ENCODE measurements at regions not wholly inside any gene's neighbourhood (a gene's known extent, or its start where the extent isn't known, plus 50 kb on each side); places are given as distances from the start of the nearest gene placed in this dataset.

GRCh38 chr3:65173841-65174240 lies 486.0 kb upstream of the ADAMTS9 start:
- DNase-seq: no peak
- ATAC-seq (replicated peaks): no peak
- Mint-ChIP-seq H3K4me1 (no peaks in the 10 kb centered on the region), H3K27me3 (no peaks in the 10 kb centered on the region), H3K27ac (no peak overlapping the region), H3K36me3 (no peaks in the 10 kb centered on the region), H3K4me3 (no peak overlapping the region), H3K9me3 (peaks cover 5% of the 10 kb centered on the region in 2 donors)

DNA sequence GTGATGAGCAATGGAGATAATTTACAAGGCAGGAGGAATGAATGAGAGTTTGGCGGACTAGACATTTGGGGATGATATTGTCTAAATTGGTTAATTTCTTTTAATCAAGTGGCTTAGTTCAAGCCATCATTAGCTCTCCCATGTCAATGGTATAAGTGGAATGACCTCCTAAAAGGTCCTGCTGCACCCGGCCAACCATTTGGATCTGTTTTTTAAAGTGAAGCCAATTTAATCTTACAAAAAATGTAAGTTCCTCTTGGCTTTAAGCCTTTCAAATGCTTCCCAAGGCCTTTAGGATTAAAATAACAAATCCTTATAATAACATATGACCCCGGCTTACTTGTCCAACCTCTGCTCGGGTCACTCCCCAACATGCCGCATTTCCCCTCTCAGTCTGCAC lies 484.4 kb upstream of the ADAMTS9 start:
- Mint-ChIP-seq H3K4me3 (no peak overlapping the region), H3K9me3 (peaks cover 5% of the 10 kb centered on the region in 2 donors), H3K36me3 (no peaks in the 10 kb centered on the region), H3K4me1 (no peaks in the 10 kb centered on the region), H3K27ac (no peak overlapping the region), H3K27me3 (no peaks in the 10 kb centered on the region)
- DNase-seq (no peak), ATAC-seq (replicated peaks) (no peak)

GRCh38 chr3:65170390-65171042 lies 482.7 kb upstream of the ADAMTS9 start:
- no peak overlapping the region for H3K27ac Mint-ChIP-seq
- H3K4me3 Mint-ChIP-seq: no peak overlapping the region
- H3K4me1 Mint-ChIP-seq: no peaks in the 10 kb centered on the region
- H3K36me3 Mint-ChIP-seq: no peaks in the 10 kb centered on the region
- no peaks in the 10 kb centered on the region for H3K27me3 Mint-ChIP-seq
- DNase-seq (no peak), ATAC-seq (replicated peaks) (no peak)
- H3K9me3 Mint-ChIP-seq: peaks cover 5% of the 10 kb centered on the region in 2 donors

GRCh38 chr3:65169961-65170360 lies 482.2 kb upstream of the ADAMTS9 start:
- Mint-ChIP-seq H3K36me3 (no peaks in the 10 kb centered on the region), H3K27ac (no peak overlapping the region), H3K4me3 (no peak overlapping the region), H3K4me1 (no peaks in the 10 kb centered on the region), H3K27me3 (no peaks in the 10 kb centered on the region), H3K9me3 (peaks cover 5 to 7% of the 10 kb centered on the region in 2 donors)
- DNase-seq (no peak), ATAC-seq (replicated peaks) (no peak)

DNA sequence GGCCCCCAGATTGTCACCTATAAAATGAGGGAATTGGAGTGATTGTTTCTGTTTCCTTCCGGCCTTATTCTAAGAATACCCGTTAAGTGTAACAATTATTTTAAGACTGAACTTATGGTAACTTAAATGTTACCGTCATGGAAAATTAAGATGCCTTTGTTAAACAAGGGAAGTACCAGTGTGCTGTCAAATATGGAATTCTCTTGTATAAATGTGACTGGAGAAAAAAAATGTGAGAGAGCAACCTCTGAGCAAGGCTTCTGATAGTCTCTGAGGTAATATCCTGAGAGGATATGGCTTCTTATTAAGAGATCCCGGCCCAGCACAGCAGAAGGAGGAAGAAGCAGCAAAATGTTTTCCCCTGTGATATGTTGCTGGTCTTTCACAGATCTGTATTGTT lies 480.7 kb upstream of the ADAMTS9 start:
- Mint-ChIP-seq H3K4me1 (no peaks in the 10 kb centered on the region), H3K4me3 (no peak overlapping the region), H3K27ac (no peak overlapping the region), H3K27me3 (no peaks in the 10 kb centered on the region), H3K9me3 (peaks cover 3 to 8% of the 10 kb centered on the region in 2 donors), H3K36me3 (no peaks in the 10 kb centered on the region)
- DNase-seq: no peak
- no peak for ATAC-seq (replicated peaks)

DNA sequence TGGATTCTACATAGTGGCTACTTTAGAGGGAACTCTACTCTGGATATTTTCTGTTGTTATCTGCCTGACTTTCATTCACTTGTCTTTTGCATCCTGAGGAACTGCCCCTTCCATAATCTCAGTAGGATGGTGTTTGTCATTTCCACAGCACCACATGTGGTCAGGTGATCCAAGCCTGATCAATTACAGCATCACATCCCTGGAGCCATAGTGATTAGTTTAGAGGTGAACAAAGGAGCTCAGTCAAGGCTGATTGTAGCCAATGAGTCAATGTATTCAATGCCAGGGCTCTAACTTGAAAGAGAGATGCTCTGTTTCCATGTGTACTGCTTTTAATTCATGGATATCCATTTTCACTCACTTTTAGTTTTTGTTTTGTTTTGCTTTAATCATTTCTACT lies 478.7 kb upstream of the ADAMTS9 start:
- H3K27me3 Mint-ChIP-seq: no peaks in the 10 kb centered on the region
- H3K4me3 Mint-ChIP-seq: no peak overlapping the region
- peaks cover 5 to 8% of the 10 kb centered on the region in 2 donors for H3K9me3 Mint-ChIP-seq
- H3K27ac Mint-ChIP-seq: no peak overlapping the region
- ATAC-seq (replicated peaks) (no peak), DNase-seq (no peak)
- no peaks in the 10 kb centered on the region for H3K36me3 Mint-ChIP-seq
- no peaks in the 10 kb centered on the region for H3K4me1 Mint-ChIP-seq

DNA sequence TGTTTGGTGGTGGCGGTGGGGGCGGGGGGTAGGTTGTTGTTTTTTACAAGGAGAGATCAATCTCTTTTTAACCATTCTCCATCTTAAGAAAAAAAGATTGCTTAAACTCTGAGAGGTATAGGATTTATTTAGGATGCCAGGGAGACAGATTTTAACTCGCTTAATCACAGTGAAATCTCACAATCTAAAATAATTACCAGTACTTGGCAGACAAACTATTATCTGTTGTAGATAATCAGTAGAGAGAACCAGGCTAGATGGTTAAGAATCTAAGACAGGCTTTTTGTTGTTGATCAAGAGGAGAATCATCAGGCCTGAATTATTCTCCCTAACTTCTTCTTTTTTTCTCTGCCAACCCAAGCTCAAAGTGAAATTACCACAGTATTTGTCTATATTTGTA lies 470.2 kb upstream of the ADAMTS9 start:
- ATAC-seq (replicated peaks) (no peak), DNase-seq (no peak)
- no peaks in the 10 kb centered on the region for H3K4me1 Mint-ChIP-seq
- no peak overlapping the region for H3K4me3 Mint-ChIP-seq
- no peaks in the 10 kb centered on the region for H3K27me3 Mint-ChIP-seq
- H3K9me3 Mint-ChIP-seq: peaks cover 0 to 3% of the 10 kb centered on the region in 2 donors
- H3K36me3 Mint-ChIP-seq: no peaks in the 10 kb centered on the region
- H3K27ac Mint-ChIP-seq: no peak overlapping the region

DNA sequence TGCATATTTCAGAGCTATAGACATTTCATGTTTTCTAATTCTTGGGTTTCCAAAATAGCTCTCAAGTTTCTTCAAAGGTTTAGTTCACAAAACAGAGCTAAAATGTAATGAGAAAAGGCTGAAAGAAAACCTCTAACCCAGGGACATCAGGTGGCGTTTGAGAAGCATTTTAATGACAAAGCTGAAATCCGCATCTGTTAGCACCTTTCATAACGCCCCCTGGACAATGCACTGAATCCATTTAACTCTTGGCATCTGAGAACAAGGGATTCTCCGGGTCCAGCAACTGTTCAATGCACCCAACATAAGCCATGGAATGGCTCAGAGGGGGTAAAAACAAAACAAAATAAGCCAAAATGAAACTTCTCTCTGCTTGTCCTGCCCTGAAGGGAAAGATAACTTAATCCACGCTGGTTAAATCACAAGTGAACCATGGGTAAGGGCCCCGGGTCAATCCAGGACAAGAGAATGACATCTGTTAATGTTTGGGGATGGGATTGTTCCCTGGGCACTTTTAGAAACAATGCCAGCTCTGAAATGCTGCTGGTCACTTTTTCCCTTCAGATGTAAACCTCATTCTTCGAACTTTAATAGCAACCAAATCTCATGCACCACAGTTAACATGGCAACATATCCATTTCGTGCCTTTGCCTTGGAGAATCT lies 466.2 kb upstream of the ADAMTS9 start:
- ATAC-seq (replicated peaks) (no peak), DNase-seq (no peak)
- H3K4me1 Mint-ChIP-seq: no peaks in the 10 kb centered on the region
- H3K27ac Mint-ChIP-seq: no peak overlapping the region
- H3K9me3 Mint-ChIP-seq: peaks cover 0 to 2% of the 10 kb centered on the region in 2 donors
- no peak overlapping the region for H3K4me3 Mint-ChIP-seq
- no peaks in the 10 kb centered on the region for H3K27me3 Mint-ChIP-seq
- no peaks in the 10 kb centered on the region for H3K36me3 Mint-ChIP-seq

- no peak for DNase-seq
- Mint-ChIP-seq H3K4me3 (no peak overlapping the region), H3K4me1 (no peaks in the 10 kb centered on the region), H3K9me3 (peaks cover 0 to 1% of the 10 kb centered on the region in 2 donors), H3K27me3 (no peaks in the 10 kb centered on the region), H3K27ac (no peak overlapping the region), H3K36me3 (no peaks in the 10 kb centered on the region)
- no peak for ATAC-seq (replicated peaks)
Measured at GRCh38 chr3:65151666-65152065, 463.9 kb upstream of the ADAMTS9 start.

GRCh38 chr3:65149877-65150276 lies 462.1 kb upstream of the ADAMTS9 start:
- no peaks in the 10 kb centered on the region for H3K4me1 Mint-ChIP-seq
- ATAC-seq (replicated peaks) (no peak), DNase-seq (no peak)
- no peaks in the 10 kb centered on the region for H3K36me3 Mint-ChIP-seq
- no peak overlapping the region for H3K27ac Mint-ChIP-seq
- no peak overlapping the region for H3K4me3 Mint-ChIP-seq
- no peaks in the 10 kb centered on the region for H3K27me3 Mint-ChIP-seq
- H3K9me3 Mint-ChIP-seq: no peaks in the 10 kb centered on the region

- H3K27me3 Mint-ChIP-seq: no peaks in the 10 kb centered on the region
- no peaks in the 10 kb centered on the region for H3K9me3 Mint-ChIP-seq
- H3K36me3 Mint-ChIP-seq: no peaks in the 10 kb centered on the region
- DNase-seq (no peak), ATAC-seq (replicated peaks) (no peak)
- no peak overlapping the region for H3K4me3 Mint-ChIP-seq
- no peak overlapping the region for H3K27ac Mint-ChIP-seq
- H3K4me1 Mint-ChIP-seq: no peaks in the 10 kb centered on the region
Measured at GRCh38 chr3:65148687-65149086, 460.9 kb upstream of the ADAMTS9 start.

DNA sequence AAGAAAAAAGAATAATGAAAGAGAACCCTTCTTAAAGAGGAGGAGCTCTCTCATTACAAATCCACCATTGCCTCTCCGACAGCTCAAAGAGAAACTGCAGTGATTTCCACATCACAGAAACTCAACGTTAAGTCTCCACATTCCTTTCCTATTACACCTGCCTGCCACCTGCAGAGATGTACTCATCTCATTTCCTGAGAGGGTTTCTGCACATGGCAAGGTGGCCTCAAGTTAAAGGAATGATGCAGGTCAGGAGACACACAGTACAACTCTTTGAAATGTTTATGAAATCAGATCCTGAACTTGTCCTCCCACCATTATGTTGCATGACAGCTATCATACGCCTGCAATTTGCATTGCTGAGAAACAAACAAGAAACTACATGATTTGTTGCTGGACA lies 458.4 kb upstream of the ADAMTS9 start:
- H3K27me3 Mint-ChIP-seq: no peaks in the 10 kb centered on the region
- no peaks in the 10 kb centered on the region for H3K9me3 Mint-ChIP-seq
- no peak overlapping the region for H3K27ac Mint-ChIP-seq
- no peaks in the 10 kb centered on the region for H3K4me1 Mint-ChIP-seq
- H3K4me3 Mint-ChIP-seq: no peak overlapping the region
- no peak for DNase-seq
- no peaks in the 10 kb centered on the region for H3K36me3 Mint-ChIP-seq
- ATAC-seq (replicated peaks): no peak

DNA sequence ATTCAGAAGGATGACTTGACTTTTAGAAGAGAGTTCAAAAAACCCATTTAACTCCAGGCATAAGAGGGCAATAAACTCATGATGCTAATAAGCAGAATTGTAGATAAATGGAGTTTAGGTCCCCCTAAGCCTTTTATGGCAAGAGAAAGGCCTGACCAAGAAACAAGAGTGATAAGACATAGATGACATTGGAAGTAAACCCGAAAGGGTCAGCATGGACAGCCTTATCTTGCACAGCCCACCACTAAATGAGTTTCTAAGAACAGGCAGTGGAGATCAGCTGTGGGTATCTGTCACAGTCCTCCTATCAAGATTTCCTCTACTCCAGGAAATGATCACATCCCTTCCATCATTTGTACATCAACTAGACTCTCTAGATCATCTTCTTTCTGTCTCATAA lies 457.9 kb upstream of the ADAMTS9 start:
- H3K27me3 Mint-ChIP-seq: no peaks in the 10 kb centered on the region
- ATAC-seq (replicated peaks) (no peak), DNase-seq (no peak)
- no peak overlapping the region for H3K4me3 Mint-ChIP-seq
- H3K9me3 Mint-ChIP-seq: no peaks in the 10 kb centered on the region
- no peak overlapping the region for H3K27ac Mint-ChIP-seq
- no peaks in the 10 kb centered on the region for H3K4me1 Mint-ChIP-seq
- no peaks in the 10 kb centered on the region for H3K36me3 Mint-ChIP-seq

GRCh38 chr3:65144791-65145351 lies 457.1 kb upstream of the ADAMTS9 start:
- Mint-ChIP-seq H3K27ac (no peak overlapping the region), H3K4me1 (no peaks in the 10 kb centered on the region), H3K27me3 (no peaks in the 10 kb centered on the region), H3K36me3 (no peaks in the 10 kb centered on the region), H3K4me3 (no peak overlapping the region), H3K9me3 (no peaks in the 10 kb centered on the region)
- ATAC-seq (replicated peaks): no peak
- no peak for DNase-seq

DNA sequence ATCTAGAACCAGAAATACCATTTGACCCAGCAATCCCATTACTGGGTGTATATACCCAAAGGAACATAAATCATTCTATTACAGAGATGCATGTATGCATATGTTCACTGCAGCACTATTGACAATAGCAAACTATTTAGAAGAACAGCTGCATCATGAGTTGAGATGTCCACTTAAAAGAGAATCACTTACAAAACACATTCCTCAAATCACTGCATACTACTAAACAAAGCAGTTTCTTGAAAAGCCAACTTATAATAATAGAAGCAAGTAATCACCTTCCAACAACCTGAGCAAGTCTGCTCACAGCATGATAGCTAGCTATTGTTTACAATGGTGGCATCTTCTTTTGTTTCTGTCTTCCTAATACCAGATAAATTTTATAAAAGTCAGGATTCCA lies 454.7 kb upstream of the ADAMTS9 start:
- DNase-seq (no peak), ATAC-seq (replicated peaks) (no peak)
- Mint-ChIP-seq H3K4me1 (no peaks in the 10 kb centered on the region), H3K27ac (no peak overlapping the region), H3K36me3 (no peaks in the 10 kb centered on the region), H3K9me3 (no peaks in the 10 kb centered on the region), H3K27me3 (no peaks in the 10 kb centered on the region), H3K4me3 (no peak overlapping the region)

All from stimulated activated naive B cell treated with anti-CD40 and anti-IgM and Interleukin-4, amounts not matched to agents 10 μg/mL and 1 μg/mL and 100 μg/mL, for 72 hours (primary cell).